Hepatocyte (in vitro differentiated cells): ENCODE measurements at regions not wholly inside any gene's neighbourhood (a gene's known extent, or its start where the extent isn't known, plus 50 kb on each side); places are given as distances from the start of the nearest gene placed in this dataset.

Experiments used
- CTCF ChIP-seq: fragments of 200-600 bp; sonication (generic); IDR thresholded peaks from 2 replicates; pipeline ENCODE4 v1.5.1; 2016; ENCODE audit warnings: antibody characterized with exemption, mild to moderate bottlenecking; ENCODE audit not compliant: poor library complexity
- EZH2 ChIP-seq: fragments of 200-600 bp; sonication (generic); IDR thresholded peaks from 2 replicates; pipeline ENCODE4 v1.6.1; 2016; ENCODE audit warnings: antibody characterized with exemption, mild to moderate bottlenecking, borderline replicate concordance
- EZH2phosphoT487 ChIP-seq: fragments of 200-600 bp; sonication (generic); IDR thresholded peaks from one replicate; pipeline ENCODE4 v1.6.1; 2018; ENCODE audit warnings: antibody characterized with exemption, mild to moderate bottlenecking, low read depth, moderate library complexity; ENCODE audit not compliant: unreplicated experiment, severe bottlenecking

GRCh38 chr15:87490666-87491065 lies 765.9 kb downstream of the NTRK3 start:
- no peak for TF ChIP-seq CTCF
- no peak for TF ChIP-seq EZH2phosphoT487
- TF ChIP-seq EZH2 = no peak
